ENCODE measurements at regions not wholly inside any gene's neighbourhood (a gene's known extent, or its start where the extent isn't known, plus 50 kb on each side); places are given as distances from the start of the nearest gene placed in this dataset.

GRCh38 chr7:96953676-96954513, 51.5 kb upstream of the DLX6 start:
- Histone ChIP-seq H3K36me3 (ENCODE audit: insufficient read depth, low read length) (no peaks in the 10 kb centered on the region), H2AFZ (ENCODE audit: low read depth, low read length) (no peak overlapping the region), H3K4me3 (ENCODE audit: low read length) (no peak overlapping the region), H4K20me1 (ENCODE audit: insufficient read depth) (no peaks in the 10 kb centered on the region), H3K27me3 (ENCODE audit: insufficient read depth, low read depth, low read length) (no peaks in the 10 kb centered on the region), H3K79me2 (replicated peaks; ENCODE audit: insufficient read depth, low read length) (no peaks in the 10 kb centered on the region), H3K27ac (ENCODE audit: low read length) (no peak overlapping the region), H3K9me2 (ENCODE audit: insufficient read depth, low read length) (no peaks in the 10 kb centered on the region), H3F3A (ENCODE audit: insufficient read depth, low read length, poor library complexity, severe bottlenecking) (peaks cover 2% of the 10 kb centered on the region), H3K4me2 (ENCODE audit: low read length) (no peak overlapping the region), H3K9me3 (ENCODE audit: low read length) (no peaks in the 10 kb centered on the region), H3K9ac (ENCODE audit: low read length) (no peak overlapping the region)
- TF ChIP-seq REST (IDR thresholded peaks at IDR 0.05; ENCODE audit: borderline replicate concordance): no peak
- TF ChIP-seq MXI1 (conservative IDR thresholded peaks at IDR 0.05; ENCODE audit: poor library complexity, severe bottlenecking): no peak
- TF ChIP-seq RAD21 (conservative IDR thresholded peaks at IDR 0.05): no peak
- no peak for TF ChIP-seq EZH2 (IDR thresholded peaks at IDR 0.05; ENCODE audit: borderline replicate concordance, insufficient read depth, low read length, poor library complexity, severe bottlenecking)
- no peak for TF ChIP-seq TAF1 (IDR thresholded peaks at IDR 0.05; ENCODE audit: low read depth)
- TF ChIP-seq CTCF (IDR thresholded peaks at IDR 0.05; ENCODE audit: poor library complexity, severe bottlenecking): no peak
- no peak for TF ChIP-seq EP300 (conservative IDR thresholded peaks at IDR 0.05; ENCODE audit: poor library complexity, severe bottlenecking)
- no peak for TF ChIP-seq SMC3 (conservative IDR thresholded peaks at IDR 0.05; ENCODE audit: poor library complexity)
- TF ChIP-seq POLR2AphosphoS5 (IDR thresholded peaks at IDR 0.05): no peak

Small RNAs in the stretch of these regions (small RNA-seq; reads per million reads assigned to genes)
- 0 reads per million in 3 experiments for gene RN7SL252P
